ENCODE measurements at regions not wholly inside any gene's neighbourhood (a gene's known extent, or its start where the extent isn't known, plus 50 kb on each side); places are given as distances from the start of the nearest gene placed in this dataset.
"Not testable (repeated sequence)": the region's sequence is repeated elsewhere in the genome, so short reads cannot be mapped to it uniquely, and the experiment has no call there.

DNA sequence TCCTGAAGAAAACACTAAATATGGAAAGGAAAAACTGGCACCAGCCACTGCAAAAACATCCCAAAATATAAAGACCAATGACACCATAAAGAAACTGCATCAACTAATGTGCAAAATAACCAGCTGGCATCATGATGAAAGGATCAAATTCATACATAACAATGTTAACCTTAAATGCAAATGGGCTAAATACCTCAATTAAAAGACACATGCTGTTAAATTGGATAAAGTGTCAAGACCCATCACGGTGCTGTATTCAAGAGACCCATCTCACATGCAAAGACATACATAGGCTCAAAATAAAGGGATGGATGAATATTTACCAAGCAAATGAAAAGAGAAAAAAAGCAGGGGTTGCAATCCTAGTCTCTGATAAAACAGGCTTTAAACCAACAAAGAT lies 231.9 kb downstream of the RPRM start:
- H3K9me3 Mint-ChIP-seq, H3K4me1 Mint-ChIP-seq, H3K36me3 Mint-ChIP-seq, H3K27me3 Mint-ChIP-seq, H3K27ac Mint-ChIP-seq, H3K4me3 Mint-ChIP-seq: not testable (repeated sequence)

DNA sequence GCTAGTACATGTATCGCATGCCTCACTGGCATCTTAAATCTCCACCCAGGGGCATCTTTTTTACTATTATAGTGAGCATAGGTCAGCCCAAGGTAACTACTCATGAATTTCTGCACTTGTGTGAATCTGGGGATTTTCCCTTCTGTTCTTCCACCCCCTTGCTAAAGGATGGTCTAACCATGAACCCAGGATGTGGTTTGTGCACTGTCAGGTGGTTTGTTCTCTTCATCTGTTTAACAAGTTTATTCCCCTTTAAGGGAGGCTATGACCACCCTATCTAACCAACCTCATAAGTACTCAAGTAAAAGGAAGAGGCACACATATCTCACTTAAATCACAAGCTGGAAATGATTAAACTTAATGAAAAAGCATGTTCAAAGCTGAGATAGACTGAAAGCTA lies 243.0 kb downstream of the RPRM start:
- Mint-ChIP-seq H3K4me3 (no peak overlapping the region), H3K27ac (no peak overlapping the region), H3K9me3 (peaks cover 0 to 1% (median 0%) of the 10 kb centered on the region in 3 donors), H3K4me1 (no peaks in the 10 kb centered on the region), H3K36me3 (no peaks in the 10 kb centered on the region), H3K27me3 (peaks cover under 1% of the 10 kb centered on the region)

DNA sequence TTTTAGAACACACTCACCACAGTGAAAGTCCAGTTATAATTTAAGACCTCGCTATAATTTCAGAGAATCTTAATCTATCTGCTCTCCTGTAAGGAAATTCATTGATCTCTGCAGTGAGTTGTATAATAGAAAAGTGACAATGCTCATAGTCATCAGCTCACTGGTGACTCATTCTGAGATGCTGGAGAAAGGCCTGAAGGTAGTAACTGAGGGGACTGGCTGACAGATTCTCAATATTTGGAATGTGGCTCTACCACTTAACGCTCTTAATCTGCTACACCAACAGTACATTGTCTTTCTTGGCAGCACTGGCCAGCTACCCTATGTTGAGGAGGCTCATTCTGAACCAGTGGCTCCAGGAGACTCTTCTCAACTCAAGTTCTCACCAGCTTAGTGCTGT lies 246.1 kb downstream of the RPRM start:
- Mint-ChIP-seq H3K4me3 (no peak overlapping the region), H3K27ac (no peak overlapping the region), H3K9me3 (peaks cover 0 to 3% (median 2%) of the 10 kb centered on the region in 3 donors), H3K27me3 (no peaks in the 10 kb centered on the region), H3K36me3 (no peaks in the 10 kb centered on the region), H3K4me1 (no peaks in the 10 kb centered on the region)

DNA sequence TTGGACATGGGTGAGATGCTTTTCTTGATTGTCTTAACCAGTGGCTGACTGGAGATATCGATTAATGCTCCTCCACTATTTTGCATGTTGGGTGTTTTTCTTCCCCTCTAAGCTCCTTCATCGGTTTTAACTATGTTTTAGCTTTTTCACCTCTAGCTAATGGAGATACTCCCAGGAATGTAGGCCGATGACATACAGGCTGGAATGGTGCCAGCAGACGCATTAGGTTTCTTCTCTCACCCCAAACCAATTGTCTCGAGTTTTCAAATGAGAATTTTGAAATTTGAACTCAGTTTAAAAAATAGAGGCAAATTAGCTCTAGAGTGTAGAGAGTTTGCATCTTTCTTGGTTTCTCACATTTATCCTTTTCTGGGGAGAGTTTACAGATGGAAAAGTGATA lies 247.6 kb downstream of the RPRM start:
- no peak overlapping the region for H3K4me3 Mint-ChIP-seq
- no peaks in the 10 kb centered on the region for H3K4me1 Mint-ChIP-seq
- no peaks in the 10 kb centered on the region for H3K27me3 Mint-ChIP-seq
- H3K36me3 Mint-ChIP-seq, result peaks cover 3% of the 10 kb centered on the region
- peaks cover 0 to 4% (median 3%) of the 10 kb centered on the region in 3 donors for H3K9me3 Mint-ChIP-seq
- H3K27ac Mint-ChIP-seq, result no peak overlapping the region

DNA sequence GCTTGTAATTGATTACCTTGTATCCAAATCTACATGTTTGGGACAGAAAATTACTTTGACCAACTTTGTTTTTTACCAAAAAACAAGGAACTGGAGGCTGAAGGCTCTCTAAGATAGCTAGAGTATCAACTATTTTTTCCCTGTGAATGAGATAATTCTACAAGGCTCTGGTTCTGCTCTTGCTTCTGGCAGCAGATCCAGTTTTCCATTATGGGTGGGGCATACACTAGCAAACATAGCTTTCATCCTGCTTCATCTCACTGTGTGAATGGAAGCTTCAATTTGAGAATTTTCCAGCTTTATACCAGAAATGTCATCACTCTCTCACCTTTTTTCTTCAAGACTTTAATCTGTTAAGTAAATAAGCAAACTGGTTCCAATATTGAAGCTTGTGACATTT lies 249.7 kb downstream of the RPRM start:
- Mint-ChIP-seq H3K27ac (no peak overlapping the region), H3K27me3 (no peaks in the 10 kb centered on the region), H3K36me3 (peaks cover 3% of the 10 kb centered on the region), H3K4me1 (no peaks in the 10 kb centered on the region), H3K9me3 (peaks cover 0 to 9% (median 5%) of the 10 kb centered on the region in 3 donors), H3K4me3 (no peak overlapping the region)

DNA sequence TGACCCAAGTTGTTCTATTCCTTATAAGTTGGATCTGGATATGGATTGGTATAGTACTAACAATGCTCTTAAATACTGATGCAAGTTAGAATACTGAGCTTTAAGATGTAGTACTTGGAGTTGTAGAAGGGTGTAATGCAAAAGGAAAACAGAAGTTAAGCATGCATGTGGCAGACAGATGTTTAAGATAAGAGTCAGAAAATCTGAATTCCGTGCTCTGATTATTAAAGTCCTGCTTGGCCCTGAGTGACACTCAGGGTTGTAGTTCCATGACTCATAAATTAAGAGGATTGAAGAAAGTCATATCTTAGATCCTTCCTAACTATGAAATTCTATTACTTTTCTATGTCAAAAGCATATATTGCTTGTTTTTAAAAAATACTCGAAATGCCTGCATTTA lies 250.6 kb downstream of the RPRM start:
- H3K36me3 Mint-ChIP-seq, result peaks cover 3% of the 10 kb centered on the region
- H3K4me1 Mint-ChIP-seq, result no peaks in the 10 kb centered on the region
- H3K27ac Mint-ChIP-seq, result no peak overlapping the region
- no peak overlapping the region for H3K4me3 Mint-ChIP-seq
- H3K27me3 Mint-ChIP-seq, result no peaks in the 10 kb centered on the region
- H3K9me3 Mint-ChIP-seq, result peaks cover 0 to 10% (median 5%) of the 10 kb centered on the region in 3 donors

DNA sequence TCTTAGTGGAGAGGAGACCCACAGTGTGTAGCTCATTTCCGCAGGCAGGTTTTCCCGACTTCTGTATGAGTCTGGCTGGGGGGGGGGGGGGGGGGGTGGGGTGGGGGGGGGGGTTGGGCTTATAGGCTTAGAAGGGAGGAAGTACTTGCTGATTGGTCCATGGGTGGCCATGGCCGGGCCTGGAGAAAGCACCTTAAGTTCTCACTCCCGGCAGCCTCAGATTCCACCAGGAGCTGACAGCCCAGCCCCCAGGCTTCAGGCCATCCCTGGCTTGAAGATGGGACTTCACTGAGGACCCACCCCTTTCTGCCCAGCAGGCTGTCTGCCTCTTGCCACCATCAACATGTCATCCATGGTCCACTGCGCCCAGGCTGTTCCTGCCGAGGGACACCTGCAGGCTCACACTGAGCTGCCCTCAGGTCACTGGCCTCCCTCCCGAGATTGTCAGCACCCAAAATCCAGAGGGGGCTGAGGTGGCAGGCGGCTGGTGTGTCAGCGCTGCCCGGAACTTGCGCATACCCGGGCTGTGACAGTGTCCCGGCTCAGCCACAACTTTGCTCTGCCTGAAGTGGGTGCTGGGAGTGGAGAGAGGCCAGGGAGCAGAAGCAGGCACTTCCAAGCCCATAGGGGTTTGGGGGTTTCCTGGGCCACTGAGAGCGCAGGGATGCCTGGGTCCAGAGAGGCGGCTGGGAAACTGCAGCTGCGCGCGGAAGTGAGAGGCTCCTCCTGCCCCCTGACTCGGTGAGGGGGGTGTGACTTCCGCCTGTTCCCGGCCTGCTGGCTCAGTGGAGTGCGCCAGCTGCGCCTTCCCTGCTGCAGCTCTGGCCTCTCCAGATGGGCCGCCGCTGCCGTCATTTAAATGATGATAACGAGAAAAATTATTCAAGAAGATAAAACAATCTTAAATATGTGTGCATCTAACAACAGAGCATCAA lies 256.1 kb downstream of the RPRM start:
- Mint-ChIP-seq H3K27me3 (no peaks in the 10 kb centered on the region), H3K4me1 (no peaks in the 10 kb centered on the region), H3K4me3 (peak overlapping the region in 1 of 4 donors; percentile 30), H3K9me3 (peaks cover 0 to 10% (median 1%) of the 10 kb centered on the region in 3 donors), H3K36me3 (peaks cover 3% of the 10 kb centered on the region), H3K27ac (no peak overlapping the region)

DNA sequence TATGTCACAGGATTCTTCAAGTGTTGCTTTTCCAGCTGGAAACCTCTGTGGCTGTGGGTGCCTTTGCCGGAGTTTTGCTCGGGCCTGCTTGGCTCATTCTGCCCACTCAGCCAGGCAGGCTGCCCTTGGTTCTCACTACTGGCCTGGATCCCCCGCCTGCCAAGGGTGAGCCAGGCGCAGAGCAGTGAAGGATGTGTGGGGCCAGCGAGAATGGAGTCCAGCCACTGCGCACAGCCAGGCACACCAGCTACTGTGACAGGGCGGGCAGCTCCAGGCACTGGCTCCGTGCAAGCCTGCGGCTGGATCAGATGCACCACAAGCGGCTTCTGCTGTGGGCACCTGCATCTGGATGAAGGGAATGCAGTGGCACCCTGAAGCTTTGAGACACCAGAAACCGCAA lies 257.1 kb downstream of the RPRM start:
- Mint-ChIP-seq H3K4me1 (no peaks in the 10 kb centered on the region), H3K9me3 (peaks cover 0 to 8% (median 1%) of the 10 kb centered on the region in 3 donors), H3K4me3 (no peak overlapping the region), H3K27ac (no peak overlapping the region), H3K27me3 (no peaks in the 10 kb centered on the region), H3K36me3 (no peaks in the 10 kb centered on the region)

DNA sequence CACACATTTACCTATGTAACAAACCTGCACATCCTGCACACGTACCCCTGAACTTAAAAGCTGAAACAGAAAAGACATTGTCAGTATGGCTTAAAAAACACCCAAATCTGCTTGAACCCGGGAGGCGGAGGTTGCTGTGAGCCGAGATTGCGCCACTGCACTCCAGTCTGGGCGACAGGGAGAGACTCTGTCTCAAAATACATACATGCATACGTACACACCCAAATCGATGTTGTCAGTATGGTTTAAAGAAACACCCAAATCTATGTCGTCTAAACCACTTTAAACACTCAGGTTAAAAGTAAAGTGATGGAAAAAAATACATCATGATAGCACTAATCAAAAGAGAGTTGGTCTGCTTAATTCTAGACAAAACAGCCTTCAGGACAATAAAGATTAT lies 257.5 kb downstream of the RPRM start:
- H3K27ac Mint-ChIP-seq, result no peak overlapping the region
- no peak overlapping the region for H3K4me3 Mint-ChIP-seq
- H3K36me3 Mint-ChIP-seq, result no peaks in the 10 kb centered on the region
- no peaks in the 10 kb centered on the region for H3K4me1 Mint-ChIP-seq
- peaks cover 0 to 8% (median 1%) of the 10 kb centered on the region in 3 donors for H3K9me3 Mint-ChIP-seq
- no peaks in the 10 kb centered on the region for H3K27me3 Mint-ChIP-seq

DNA sequence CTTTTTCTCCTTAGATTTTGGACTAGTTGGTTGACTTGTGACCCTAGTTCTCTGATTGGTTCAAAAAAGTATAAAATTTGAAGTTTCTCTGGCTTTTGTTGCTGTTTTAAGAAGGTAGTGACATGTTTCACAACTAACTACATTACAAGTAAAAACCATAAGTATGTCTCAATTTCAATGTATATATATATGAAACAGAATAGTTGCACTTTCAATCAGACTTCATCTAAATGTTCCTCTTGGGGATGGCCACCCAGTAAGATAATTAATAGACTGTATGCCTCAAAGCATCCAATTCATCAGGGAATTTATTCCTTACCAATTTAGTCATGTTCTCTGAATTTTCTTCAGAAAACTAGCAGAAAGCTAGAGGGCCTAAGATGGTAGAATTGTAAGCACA lies 259.7 kb downstream of the RPRM start:
- H3K4me1 Mint-ChIP-seq, result no peaks in the 10 kb centered on the region
- peaks cover 0 to 2% (median 1%) of the 10 kb centered on the region in 3 donors for H3K9me3 Mint-ChIP-seq
- H3K4me3 Mint-ChIP-seq, result no peak overlapping the region
- no peaks in the 10 kb centered on the region for H3K36me3 Mint-ChIP-seq
- no peak overlapping the region for H3K27ac Mint-ChIP-seq
- H3K27me3 Mint-ChIP-seq, result no peaks in the 10 kb centered on the region

DNA sequence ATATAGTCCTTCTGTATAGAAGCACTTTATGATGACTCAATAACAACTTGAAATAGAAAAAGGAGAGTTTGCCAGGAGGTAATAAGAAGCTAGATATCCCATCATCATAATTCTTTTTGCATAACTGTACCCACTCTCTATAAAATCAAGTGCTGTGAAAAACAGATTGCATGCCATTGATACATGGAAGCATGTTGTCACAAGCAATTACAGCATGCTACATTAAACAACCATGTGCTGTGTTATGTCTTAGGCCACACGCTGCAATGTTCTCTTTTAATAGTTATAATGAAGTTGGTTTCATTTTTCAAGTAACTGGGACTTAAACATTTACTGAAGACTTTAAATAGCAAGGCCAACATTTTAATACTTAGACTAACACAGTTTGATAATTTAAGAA lies 264.2 kb downstream of the RPRM start:
- Mint-ChIP-seq H3K9me3 (peaks cover 0 to 2% (median 1%) of the 10 kb centered on the region in 3 donors), H3K36me3 (no peaks in the 10 kb centered on the region), H3K4me1 (no peaks in the 10 kb centered on the region), H3K27ac (no peak overlapping the region), H3K27me3 (no peaks in the 10 kb centered on the region), H3K4me3 (no peak overlapping the region)

DNA sequence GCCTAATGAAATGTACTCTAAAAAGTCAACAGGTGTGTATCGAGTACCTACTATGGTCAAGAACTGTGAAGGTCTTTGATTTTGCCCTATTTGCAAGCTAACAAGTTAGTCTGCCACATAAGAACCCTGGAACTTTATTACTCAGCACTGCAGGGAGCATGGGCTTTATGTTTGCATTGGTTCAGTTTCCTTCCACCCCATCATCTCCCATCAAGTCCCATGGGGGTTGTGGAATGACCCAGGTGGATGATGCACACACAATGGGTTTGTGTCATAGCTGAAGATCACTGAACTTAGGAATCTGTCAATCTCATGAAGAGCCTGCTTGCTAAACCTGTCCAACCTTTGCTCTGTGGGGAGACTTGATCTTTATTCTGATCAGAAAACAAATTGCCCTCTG lies 265.5 kb downstream of the RPRM start:
- Mint-ChIP-seq H3K4me3 (no peak overlapping the region), H3K4me1 (no peaks in the 10 kb centered on the region), H3K36me3 (no peaks in the 10 kb centered on the region), H3K9me3 (peaks cover 0 to 1% (median under 1%) of the 10 kb centered on the region in 3 donors), H3K27me3 (no peaks in the 10 kb centered on the region), H3K27ac (no peak overlapping the region)

DNA sequence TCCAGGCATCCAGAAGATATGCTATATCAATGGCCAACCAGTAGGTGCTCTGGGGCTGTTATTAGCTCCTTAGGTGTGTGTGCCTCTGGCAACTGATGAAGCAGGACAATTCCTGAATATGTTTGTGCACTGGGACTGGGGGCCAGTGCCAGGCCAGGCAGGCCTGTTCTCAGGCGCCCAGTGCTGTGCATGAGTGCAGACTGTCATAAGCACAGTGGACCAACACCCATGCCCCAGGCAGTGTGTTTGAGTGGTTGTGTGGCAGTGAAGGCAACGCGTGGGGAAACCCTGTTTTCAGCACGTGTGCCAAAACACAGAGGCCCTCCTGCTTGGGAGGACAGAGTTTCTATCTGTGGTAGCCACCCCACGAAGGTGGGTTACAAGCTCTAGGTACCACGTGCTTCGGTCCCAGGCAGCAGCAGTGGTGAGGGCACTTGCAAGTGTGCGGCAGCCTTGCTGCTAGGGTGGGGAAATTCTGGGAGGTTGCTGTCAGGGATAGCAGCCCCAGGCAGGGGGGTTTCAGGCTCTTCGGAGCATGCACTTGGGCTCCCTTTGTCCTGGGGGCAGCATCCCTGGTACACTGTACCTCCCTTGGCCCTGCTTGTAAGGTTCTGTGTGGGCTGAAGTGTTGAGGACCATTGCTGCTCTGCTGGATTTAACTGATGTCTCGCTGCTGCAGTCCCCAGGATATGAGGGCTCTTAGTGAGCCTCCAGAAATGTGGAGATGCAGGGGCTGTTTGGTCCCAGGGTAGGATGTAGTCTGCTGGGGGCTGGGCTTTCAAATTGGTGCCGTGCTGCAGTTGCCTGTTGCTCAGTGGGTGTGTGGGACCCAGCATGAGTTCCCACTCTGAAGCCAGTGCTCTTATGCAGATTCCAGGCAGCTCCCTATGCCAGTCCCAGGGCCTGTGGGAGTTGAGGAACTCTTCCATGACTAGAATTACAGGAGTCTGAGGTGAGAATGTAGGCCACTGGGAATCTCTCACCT lies 280.9 kb downstream of the RPRM start:
- no peak overlapping the region for H3K4me3 Mint-ChIP-seq
- H3K9me3 Mint-ChIP-seq, result peaks cover 3 to 15% (median 9%) of the 10 kb centered on the region in 3 donors
- H3K36me3 Mint-ChIP-seq, result no peaks in the 10 kb centered on the region
- no peaks in the 10 kb centered on the region for H3K27me3 Mint-ChIP-seq
- H3K27ac Mint-ChIP-seq, result no peak overlapping the region
- H3K4me1 Mint-ChIP-seq, result no peaks in the 10 kb centered on the region

DNA sequence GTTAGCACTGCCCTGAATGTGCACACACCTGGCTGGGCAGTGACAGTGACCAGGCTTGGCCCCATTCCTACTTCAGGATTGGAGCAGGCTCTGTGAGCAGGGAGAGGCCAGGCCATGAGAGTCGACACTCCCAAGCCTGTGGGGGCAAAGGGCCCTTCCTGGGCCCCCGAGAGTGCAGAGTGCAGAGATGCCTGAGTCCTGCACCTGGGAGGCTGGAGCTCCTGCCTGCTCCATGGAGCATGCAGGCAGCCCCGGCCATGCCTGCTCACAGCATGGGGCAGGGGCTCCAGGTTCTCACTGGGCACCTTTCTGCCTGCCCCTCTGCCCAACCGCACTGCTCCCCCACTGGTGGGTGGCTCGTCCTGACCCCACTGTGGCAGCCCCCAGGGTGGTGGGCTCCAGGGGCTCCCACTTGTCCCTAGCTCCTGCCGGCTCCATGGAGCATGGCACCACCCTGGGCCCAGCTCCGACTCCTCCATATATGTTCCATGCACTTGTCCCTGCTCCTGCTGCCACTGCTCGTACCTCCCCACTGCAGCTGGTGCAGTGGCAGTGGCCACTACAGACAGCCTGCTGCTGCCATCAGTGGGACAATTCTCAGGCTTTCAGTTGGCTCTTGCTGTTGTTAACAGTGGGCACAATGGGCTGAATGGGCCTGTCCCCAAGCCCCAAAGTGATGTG lies 282.0 kb downstream of the RPRM start:
- Mint-ChIP-seq H3K9me3 (peaks cover 3 to 18% (median 8%) of the 10 kb centered on the region in 3 donors), H3K4me3 (no peak overlapping the region), H3K27me3 (no peaks in the 10 kb centered on the region), H3K36me3 (no peaks in the 10 kb centered on the region), H3K4me1 (no peaks in the 10 kb centered on the region), H3K27ac (no peak overlapping the region)

DNA sequence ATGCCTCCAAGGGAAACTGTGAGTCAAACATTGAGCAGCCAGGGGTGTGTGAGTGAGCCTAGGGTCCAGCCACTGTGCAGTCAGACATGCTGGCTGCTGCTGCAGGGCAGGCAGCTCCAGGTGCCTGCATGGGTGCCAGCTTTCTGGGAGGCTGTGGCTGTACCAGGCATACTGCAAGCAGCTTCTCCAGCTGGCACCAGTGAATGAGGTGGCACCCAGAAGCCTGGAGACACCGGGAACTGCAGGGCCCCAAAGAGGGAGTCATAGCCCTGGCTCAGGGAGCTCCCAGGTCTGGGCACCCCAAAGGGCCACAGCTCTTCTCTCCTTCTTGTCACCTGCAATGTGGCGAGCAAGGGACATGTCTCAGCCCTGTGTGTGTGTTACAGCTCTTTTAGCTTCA lies 283.2 kb downstream of the RPRM start:
- Mint-ChIP-seq H3K36me3 (no peaks in the 10 kb centered on the region), H3K9me3 (peaks cover 3 to 18% (median 9%) of the 10 kb centered on the region in 3 donors), H3K27ac (no peak overlapping the region), H3K27me3 (no peaks in the 10 kb centered on the region), H3K4me3 (no peak overlapping the region), H3K4me1 (no peaks in the 10 kb centered on the region)
